HG03025 (cell line): ENCODE measurements at regions not wholly inside any gene's neighbourhood (a gene's known extent, or its start where the extent isn't known, plus 50 kb on each side); places are given as distances from the start of the nearest gene placed in this dataset.

Experiments used
- ATAC-seq: cut with Tn5 transposase; IDR thresholded peaks from one replicate; pipeline ENCODE4 v1.9.1; 2021; ENCODE audit warnings: mild to moderate bottlenecking, moderate library complexity; ENCODE audit not compliant: unreplicated experiment, low FRiP score

- ATAC-seq, result no peak
Measured at GRCh38 chr5:124692950-124693349, 53.5 kb downstream of the ZNF608 start.

GRCh38 chr5:124692324-124692723 is 54.1 kb downstream of the ZNF608 start:
- no peak for ATAC-seq

- no peak for ATAC-seq
Measured at GRCh38 chr5:124689653-124690052, 56.8 kb downstream of the ZNF608 start.

DNA sequence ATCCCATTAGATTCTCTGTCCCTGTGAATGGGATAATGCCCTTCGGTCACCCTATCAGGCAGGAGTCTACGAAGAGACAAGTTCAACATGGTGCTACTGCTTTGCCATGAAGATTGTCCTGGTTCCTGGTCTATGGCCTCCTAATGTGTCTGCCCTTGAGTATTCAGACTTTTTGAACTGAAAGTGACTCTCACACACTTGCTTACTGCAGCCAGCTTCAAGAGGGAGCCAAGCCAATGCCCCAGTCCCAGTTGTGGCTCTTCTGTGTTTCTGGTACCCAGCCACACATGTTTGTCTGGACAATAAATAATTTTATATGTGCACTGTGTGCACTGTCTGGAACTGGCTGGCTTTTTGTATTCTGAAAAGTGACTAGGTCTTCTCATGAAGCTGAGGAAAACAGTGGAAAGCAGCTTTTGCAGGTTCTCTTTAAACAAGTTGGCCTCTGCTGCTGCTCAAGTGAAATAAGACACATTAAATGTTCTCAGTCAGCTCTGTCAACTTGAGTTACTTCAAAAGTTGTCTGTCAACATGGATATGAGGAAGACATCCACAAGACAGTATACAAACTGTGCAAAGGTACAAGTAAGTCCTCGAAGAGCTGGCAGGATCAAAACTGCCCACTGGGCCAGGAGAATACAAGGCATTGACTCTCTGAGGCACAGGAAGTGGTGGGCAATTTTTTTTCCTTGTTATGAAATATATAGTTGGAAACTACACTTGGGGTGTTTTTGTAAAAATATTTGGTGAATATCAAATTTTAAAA is 60.0 kb downstream of the ZNF608 start:
- ATAC-seq, result no peak

DNA sequence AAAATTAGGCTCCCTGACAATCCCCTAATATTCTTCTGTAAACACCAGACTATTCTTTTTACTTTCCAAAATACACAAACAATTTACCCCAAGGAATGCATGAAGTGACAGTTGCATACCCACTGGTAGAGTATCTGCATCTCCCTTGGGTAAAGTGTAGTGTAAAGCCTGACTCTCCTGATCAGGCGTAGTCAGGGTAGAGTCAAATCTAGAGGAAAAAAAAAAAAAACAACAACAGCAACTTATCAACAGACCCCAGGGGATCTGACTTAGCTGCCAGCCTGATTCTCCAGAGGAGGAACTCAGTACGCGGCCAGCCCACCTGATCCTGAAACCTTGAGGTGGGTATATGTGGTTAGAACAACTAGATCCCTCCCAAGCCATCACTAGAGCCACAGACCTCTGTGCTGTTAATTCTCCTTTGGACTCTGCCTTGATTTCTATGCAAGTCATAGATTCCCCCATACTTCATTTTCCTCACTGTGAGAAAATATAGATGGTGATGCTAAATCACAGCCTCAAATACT is 61.0 kb downstream of the ZNF608 start:
- no peak for ATAC-seq

DNA sequence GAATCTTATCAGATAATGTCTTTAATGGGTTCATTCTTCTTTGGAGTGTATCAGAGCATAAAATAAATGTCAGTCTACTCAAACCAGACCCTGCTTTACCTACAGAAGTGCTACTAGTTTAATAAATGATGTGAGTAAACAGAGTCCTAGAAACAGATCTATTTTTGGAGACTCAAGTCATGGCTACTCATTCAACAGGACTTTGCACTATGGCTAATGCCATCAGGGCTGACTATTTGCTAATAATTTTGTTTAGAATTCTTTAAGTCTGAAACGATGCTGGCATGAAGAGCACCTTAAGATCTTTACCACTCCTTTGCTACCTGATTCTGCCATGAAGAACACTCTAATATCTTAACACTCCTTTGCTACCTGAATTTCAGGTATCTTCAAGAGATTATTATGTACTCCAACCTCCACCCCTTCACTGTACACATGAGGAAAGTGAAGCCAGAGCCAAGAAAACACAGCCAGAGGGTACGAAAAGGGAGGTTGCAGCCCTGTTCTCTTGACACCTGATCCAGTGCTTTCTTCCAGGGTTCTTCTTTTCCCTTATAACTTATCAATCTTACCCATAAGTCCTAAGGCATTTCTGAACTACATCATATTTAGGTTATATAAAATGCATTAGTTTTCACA is 62.4 kb downstream of the ZNF608 start:
- no peak for ATAC-seq

DNA sequence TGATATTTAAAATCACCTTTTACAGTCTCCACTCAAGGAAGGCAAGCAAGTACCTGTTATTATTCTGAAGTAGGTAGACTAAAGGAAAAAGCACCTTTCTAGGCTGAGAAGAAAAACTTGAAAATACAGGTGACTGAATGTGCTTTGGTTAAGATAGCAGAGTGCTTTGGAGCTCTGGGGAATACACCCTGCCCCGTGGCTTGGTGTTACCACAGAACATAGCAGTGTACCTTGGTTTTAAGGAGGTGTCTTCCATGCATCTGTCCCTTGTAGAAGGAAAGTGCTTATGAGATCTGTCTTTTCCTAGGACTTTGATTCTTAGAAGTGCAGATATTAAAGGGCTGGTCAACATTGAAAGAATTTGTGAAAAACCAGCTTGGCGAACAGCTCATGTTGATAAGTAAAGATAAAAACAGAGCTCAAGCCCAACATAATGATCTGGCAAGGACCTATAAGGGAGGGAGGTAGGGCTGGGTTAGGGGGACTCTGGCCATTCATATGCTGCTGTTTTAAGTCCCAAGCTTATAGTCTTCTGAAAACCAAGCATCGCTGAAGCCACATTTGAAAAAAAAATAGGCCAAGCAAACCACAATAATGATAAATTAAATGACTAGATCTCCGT is 66.8 kb downstream of the ZNF608 start:
- ATAC-seq, result no peak

DNA sequence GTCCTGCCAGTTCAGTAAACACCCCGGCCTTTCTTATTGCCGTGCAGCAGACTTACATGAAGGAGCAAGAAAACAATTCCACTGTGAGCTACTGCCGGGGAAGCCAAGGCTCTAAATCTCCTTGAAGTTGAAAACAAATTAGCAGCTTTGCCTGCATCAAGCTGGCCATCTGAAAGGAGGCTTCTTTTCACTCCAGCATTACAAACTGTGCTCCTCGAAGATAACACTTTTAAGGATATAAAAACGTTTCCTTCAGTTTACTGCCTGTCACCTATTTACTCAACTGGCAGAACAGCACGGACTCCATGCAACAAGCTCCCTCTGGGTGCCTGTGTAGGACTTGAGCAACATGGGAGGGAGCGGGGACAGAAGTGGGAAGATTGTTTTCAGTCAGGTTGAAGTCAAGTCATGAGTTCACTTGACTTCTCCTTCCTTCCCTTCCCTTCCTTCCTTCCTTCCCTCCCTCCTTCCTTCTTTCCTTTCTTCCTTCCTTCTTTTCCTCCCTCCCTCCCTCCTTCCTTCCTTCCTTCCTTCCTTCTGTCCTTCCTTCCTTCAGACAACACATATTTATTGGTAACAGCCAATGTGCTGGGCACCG is 67.4 kb downstream of the ZNF608 start:
- ATAC-seq, result no peak

GRCh38 chr5:124678468-124678867 is 68.0 kb downstream of the ZNF608 start:
- ATAC-seq, result no peak

DNA sequence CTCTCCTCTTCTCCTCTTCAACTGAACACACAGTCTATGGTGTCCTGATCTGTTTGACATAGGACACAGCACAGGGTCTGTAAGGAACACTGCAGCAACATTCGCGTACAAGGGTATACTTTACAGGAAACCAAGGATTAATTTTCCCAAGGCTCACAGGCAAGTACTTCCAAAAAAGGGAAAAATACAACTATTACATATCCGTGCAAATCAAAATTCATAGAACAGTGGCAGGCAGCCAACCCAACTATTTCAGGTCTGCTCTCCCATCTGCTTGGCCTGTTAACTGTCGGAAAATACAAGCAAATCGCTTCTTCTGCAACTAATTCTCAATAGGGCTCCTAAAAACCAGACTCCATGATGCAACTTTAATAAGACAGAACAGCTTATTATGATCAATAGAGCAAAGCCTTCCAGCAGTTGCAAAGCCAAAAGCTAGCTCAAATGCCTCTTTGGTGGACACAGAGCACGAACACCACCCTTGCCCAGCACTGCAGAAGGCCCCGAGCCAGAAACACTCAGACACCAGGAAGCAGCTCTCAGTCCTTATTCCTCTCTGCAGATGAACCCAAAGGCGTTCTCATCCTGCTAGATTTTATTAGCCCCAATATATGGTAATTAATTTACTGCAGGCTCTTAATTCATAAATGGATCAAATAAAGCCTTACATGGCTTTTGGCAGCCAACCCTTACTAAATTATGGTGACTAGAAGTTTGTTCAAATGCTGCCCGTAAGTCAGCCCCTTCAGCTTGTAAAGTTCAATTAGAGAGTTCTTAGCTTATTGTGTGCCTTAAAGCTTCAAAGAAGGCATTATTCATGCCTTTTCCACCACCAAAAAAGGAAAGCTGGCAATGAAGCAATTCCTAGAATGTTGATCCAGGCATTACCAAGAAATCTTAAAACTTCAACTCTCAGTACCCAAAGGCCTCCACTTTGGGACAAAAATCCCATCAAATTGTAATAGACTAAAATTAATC is 68.8 kb downstream of the ZNF608 start:
- no peak for ATAC-seq

GRCh38 chr5:124675931-124676846 is 70.2 kb downstream of the ZNF608 start:
- ATAC-seq, result no peak

DNA sequence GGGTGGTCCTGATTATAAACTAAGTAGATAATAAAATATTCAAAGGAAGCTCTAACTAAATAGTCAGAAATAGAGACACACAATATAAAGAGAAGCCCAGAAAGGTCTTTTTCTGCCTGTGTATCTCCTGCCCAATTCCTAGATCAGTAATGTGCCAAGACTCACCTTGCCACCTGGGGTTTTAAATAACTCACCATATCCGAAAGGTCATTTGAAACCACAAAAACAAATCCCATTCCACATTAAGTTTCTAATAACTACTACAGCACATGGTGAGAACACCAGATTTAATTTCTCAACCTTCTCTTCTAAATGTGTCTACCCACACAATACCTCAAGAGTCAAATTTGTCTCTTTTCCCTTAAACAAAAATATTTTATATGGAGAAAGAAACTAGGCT is 75.2 kb downstream of the ZNF608 start:
- ATAC-seq, result no peak

DNA sequence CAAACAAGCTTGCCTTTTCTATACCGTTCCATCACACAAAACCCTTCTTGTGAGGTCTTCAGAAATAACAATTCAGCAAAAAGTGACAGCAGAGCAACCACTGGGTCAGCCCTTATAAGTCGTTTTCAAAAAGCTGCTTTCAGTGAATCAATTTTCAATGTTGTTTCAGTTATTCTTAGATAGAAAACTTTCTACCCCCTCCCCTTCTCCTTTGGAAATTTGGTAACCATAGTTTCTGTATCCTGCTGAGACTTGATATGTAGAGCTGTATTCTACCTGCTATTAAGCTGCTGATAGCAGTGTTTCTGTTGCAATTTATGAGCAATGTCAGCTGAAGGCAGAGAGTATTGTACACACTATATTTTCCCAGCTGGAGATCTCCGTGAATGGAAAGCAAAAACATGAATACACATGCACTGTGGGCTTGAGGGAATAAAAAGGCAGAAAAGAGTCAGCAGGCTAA is 75.7 kb downstream of the ZNF608 start:
- ATAC-seq, result no peak

GRCh38 chr5:124669956-124670721 is 76.3 kb downstream of the ZNF608 start:
- no peak for ATAC-seq

- no peak for ATAC-seq
Measured at GRCh38 chr5:124669300-124669648, 77.2 kb downstream of the ZNF608 start.

GRCh38 chr5:124668353-124669299 is 77.8 kb downstream of the ZNF608 start:
- no peak for ATAC-seq

GRCh38 chr5:124665625-124666024 is 80.8 kb downstream of the ZNF608 start:
- no peak for ATAC-seq
